NCI-H146 (cell line): ENCODE measurements at regions not wholly inside any gene's neighbourhood (a gene's known extent, or its start where the extent isn't known, plus 50 kb on each side); places are given as distances from the start of the nearest gene placed in this dataset.

Experiments
- DNase-seq: peaks from one replicate; lab custom pipeline; 2025; lab: John Stamatoyannopoulos, UW

- no peak for DNase-seq
Measured at GRCh38 chr1:166221316-166221715, 54.5 kb upstream of the FAM78B start.

- DNase-seq, result no peak
Measured at GRCh38 chr1:166233750-166234366, 67.1 kb upstream of the FAM78B start.

- no peak for DNase-seq
Measured at GRCh38 chr1:166235728-166236127, 68.9 kb upstream of the FAM78B start.

- DNase-seq, result no peak
Measured at GRCh38 chr1:166237675-166238074, 70.9 kb upstream of the FAM78B start.

GRCh38 chr1:166253076-166253779 lies 86.4 kb upstream of the FAM78B start:
- no peak for DNase-seq

DNA sequence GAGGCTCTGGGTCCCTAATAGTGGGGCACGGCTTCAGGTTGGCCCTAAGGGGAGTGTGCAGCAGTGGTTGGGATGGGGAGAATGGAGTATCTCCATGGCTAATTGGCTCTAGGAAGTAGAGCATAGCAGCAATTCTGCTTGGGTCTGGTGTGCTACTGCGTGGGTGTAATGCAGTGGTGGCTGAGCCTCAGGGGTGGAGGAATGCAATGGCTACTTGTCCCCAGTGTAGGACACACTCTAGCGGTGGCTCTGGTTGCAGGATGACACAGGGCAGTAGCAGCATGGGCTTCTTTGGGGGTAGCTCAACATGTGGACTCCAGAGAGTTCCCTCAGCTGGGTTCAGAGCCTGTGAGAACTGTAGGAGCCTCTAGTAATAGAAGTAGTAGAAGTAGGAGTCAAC lies 91.2 kb upstream of the FAM78B start:
- DNase-seq, result no peak

GRCh38 chr1:166261511-166261910 lies 94.7 kb upstream of the FAM78B start:
- no peak for DNase-seq

GRCh38 chr1:166270476-166271150 lies 103.8 kb upstream of the FAM78B start:
- no peak for DNase-seq

- DNase-seq, result no peak
Measured at GRCh38 chr1:166271151-166271538, 104.3 kb upstream of the FAM78B start.

GRCh38 chr1:166272155-166272554 lies 105.4 kb upstream of the FAM78B start:
- no peak for DNase-seq

DNA sequence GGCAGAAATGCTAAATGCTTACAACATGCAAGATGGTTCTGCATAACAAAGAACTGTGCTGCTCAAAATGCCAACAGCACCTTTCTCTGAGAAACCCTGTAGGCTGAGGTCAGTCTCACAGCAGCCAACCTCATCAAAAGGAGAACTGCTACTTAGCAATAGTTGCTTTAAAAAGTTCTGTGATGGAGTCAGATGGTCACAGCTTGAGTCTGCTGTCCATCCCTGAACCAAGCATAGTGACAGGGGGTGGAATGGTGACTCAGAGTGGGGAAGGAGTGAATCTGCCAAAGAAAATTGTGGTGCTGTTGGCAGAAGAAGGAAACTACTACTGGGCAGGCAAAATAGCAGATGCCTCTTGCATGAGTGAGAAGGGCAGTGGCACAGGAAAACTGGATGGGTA lies 106.0 kb upstream of the FAM78B start:
- no peak for DNase-seq

DNA sequence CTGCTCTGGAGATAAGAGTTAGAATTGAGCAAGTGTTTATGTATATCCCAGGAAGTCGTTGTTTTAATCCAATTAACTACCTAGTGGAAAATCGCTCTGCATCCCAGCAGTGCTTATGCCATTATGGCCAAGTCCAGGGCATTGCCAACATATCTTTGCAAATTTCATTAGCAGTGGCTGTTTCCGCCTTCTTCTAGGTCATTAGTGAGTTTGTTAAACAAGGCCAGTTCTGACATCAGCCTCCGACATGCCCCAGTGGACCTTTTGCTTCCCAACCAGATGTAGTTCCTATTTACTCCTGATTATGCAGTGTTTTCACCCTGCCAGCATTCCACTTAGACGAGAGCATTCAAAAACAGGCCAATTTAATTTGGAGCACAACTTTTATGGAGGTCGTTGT lies 106.8 kb upstream of the FAM78B start:
- DNase-seq, result no peak

- DNase-seq, result no peak
Measured at GRCh38 chr1:166282391-166283137, 115.8 kb upstream of the FAM78B start.

DNA sequence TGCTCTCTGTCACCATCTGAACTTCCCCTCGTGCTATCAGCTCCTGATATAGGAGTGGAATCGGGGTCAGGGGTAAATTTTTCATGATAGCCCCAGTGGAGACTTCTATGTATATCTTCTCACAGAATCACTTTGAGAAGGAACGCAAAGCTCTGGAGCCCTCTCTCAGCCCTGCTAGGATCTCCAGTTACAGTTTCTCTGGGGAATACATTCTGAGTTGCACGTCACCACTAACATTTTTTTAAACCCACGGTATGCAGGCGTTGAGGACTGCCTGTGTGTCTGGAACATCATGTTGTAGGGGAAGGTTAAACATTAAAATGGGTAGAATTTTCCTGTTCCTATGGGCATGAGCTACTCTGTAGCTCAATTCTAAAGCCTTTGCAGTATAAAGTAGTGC lies 116.4 kb upstream of the FAM78B start:
- no peak for DNase-seq

DNA sequence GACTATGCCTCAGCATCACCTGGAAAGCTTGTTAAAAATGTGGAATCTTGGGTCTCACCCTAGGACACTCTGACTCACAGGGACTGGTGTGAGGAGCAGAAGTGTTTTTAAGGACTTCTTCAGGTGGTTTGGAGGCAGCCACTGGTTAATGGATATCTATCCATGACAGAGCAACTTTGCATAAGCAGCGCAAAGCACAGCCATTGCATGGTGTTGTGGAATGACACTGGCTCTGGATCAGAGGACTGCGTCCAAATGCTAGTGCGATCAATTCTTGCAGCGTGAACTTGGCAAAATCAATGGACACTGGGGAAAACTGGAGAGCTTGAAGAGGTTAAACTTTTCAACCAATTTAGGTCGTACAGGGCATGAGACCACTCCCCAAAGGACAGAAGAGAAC lies 116.8 kb upstream of the FAM78B start:
- DNase-seq, result no peak

DNA sequence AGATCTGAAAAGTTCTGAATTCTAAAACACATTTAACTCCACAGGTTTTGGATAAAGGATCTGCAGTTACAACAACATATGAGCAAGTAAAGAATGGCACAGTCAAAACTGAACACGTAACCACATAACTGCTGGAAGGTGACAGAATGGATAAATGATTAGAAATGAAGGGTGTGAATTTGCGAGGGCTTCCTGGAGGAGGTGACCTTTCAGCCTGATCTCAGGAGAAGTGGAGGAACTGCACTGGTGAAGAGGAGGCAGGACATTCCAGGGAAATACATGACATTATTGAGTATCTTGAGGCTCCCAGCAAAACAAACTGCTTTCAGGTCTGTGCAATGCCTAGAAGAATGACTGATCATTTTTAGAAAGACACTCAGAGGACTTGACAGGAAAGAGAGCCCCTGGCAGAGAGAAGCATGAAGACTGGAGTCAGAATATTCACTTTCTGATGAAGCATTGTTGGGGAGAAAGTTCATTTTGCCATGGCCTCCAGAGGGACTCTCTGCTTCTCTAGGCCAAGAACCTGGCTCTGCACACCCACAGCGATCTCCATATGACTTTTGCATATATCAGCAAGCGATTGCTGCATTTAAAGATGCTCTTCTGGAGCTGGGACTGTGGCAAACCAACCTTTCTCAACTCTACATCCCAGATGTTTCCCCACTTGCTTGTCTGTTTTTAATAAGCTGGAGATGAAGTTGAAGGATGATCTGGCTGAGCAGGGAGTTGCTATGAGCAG lies 122.7 kb upstream of the FAM78B start:
- no peak for DNase-seq

DNA sequence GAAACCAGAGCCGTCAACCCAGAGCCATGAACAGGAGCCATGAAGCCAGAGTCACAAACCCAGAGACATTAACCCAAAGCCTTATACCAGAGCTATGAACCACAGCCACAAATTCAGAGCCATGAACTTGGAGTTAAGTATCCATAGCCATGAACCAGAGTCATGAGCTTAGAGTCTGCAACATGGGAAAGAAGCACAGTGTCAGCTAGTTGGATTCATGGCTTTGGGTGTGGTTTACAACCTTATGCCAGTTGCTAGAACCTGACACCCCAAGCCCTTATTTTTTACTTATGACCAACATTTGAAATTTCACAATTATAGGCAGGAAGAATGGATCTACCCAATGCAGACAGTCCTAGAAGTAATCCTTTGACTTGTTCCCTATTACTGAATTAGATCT lies 128.9 kb upstream of the FAM78B start:
- DNase-seq, result no peak

- no peak for DNase-seq
Measured at GRCh38 chr1:166297993-166298392, 131.2 kb upstream of the FAM78B start.

GRCh38 chr1:166300767-166301166 lies 134.0 kb upstream of the FAM78B start:
- no peak for DNase-seq

DNA sequence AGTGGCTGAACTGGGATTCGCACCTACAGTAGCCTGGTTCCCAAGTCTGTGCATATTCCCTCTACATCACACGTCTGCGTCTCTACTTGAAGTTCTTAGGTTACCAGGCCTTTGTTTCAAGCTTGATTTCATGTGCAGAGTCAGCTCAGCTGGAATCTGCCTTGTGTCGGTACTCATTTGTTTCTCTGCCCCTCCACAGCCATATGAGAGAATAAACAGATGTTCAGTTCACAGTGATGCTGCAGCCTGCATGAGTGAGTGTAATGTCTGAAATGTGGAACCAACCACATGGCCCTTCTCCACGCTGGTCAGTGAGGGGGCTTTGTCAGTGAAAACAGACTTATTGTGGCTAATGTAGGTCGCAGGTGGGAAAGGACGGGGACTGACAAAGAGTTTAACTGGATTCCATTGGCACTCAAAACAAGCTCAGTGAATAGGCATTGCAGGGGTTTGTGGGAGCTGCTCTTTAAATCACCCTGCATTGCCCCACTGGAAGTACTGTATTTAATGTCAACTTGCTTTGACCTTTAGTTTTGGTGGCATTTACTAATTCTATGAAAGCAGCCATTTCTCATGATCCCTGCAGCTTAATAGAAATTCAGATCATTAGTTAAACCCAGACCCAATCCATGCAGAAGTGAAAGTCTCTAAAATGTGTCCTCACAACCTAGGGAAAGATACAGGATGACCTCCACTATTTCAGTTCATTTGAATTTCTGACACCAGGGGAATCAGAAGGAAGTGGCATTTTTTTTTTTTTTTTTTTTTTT lies 136.4 kb upstream of the FAM78B start:
- no peak for DNase-seq

DNA sequence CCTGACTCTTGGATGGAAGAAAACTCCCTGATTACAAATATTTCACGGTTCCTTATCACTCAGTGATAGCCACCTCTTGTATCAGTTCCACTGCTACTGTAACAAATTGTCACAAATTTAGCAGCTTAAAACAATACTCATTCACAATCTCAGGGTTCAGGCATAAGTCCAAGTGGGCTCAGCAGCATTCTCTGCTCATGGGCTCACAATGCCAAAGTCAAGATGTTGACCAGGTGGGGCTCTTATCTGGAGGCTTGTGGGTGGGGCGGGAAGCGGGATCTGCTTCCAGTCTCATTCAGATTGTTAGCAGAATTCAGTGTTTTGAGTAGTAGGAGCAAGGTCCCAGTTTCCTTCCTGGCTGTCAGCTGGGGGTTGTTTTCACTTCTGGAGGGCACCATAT lies 137.3 kb upstream of the FAM78B start:
- no peak for DNase-seq
